ENCODE measurements at regions not wholly inside any gene's neighbourhood (a gene's known extent, or its start where the extent isn't known, plus 50 kb on each side); places are given as distances from the start of the nearest gene placed in this dataset.

DNA sequence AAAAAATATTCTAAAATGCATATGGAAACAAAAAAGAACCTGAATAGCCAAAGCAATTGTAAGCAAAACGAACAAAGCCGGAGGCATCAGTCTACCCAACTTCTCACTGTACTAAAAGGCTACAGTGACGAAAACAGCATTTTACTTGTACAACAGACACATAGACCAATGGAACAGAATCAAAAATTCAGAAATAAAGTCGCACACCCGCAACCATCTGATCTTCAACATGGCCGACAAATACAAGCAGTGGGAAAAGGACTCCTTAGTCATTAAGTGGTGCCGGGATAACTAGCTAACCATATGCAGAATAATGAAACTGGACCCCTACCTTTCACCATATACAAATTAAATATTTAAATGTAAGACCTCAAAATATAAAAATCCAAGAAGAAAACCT, 203.9 kb upstream of the PPFIA2 start:
- Histone ChIP-seq H3K4me3 (ENCODE audit: control insufficient read depth in 2 of 3, extremely low read depth in 1 of 3, insufficient read depth in 2 of 3, low read depth in 1 of 3, low read length in 3 of 3) (no peak overlapping the region), H3K27ac (ENCODE audit: control insufficient read depth, insufficient read depth, low read length) (no peak overlapping the region), H3K27me3 (ENCODE audit: control insufficient read depth, extremely low read depth, insufficient read depth, low read length) (no peaks in the 10 kb centered on the region), H3K79me2 (ENCODE audit: control insufficient read depth, insufficient read depth, low read length) (no peaks in the 10 kb centered on the region), H3K36me3 (ENCODE audit: control insufficient read depth in 2 of 2, extremely low read depth in 1 of 2, insufficient read depth in 2 of 2, low read length in 2 of 2) (no peaks in the 10 kb centered on the region), H3K9ac (ENCODE audit: control insufficient read depth, extremely low read depth, insufficient read depth, low read length) (no peak overlapping the region), H3K9me1 (ENCODE audit: control insufficient read depth, extremely low read depth, insufficient read depth, low read length) (no peaks in the 10 kb centered on the region), H3K9me3 (ENCODE audit: control insufficient read depth, low read depth, low read length) (no peaks in the 10 kb centered on the region), H4K20me1 (ENCODE audit: control insufficient read depth, extremely low read depth, insufficient read depth, low read length) (no peaks in the 10 kb centered on the region), H2AFZ (ENCODE audit: control insufficient read depth, low read length) (no peak overlapping the region), H3K4me2 (ENCODE audit: control insufficient read depth, extremely low read depth, insufficient read depth, low read depth, low read length) (no peak overlapping the region), H3K4me1 (ENCODE audit: control insufficient read depth, extremely low read depth, insufficient read depth, low read length) (no peaks in the 10 kb centered on the region)
- no peak for DNase-seq (ENCODE audit: low read depth, low spot score)
- no peak for FAIRE-seq
- TF ChIP-seq EZH2 (IDR thresholded peaks at IDR 0.05; ENCODE audit: low read length) = no peak
- dilution Hi-C loops (cut with MboI; ENCODE audit: extremely low pct_ligation_motif_present, low sequenced_read_pairs) = no loop called here

DNA sequence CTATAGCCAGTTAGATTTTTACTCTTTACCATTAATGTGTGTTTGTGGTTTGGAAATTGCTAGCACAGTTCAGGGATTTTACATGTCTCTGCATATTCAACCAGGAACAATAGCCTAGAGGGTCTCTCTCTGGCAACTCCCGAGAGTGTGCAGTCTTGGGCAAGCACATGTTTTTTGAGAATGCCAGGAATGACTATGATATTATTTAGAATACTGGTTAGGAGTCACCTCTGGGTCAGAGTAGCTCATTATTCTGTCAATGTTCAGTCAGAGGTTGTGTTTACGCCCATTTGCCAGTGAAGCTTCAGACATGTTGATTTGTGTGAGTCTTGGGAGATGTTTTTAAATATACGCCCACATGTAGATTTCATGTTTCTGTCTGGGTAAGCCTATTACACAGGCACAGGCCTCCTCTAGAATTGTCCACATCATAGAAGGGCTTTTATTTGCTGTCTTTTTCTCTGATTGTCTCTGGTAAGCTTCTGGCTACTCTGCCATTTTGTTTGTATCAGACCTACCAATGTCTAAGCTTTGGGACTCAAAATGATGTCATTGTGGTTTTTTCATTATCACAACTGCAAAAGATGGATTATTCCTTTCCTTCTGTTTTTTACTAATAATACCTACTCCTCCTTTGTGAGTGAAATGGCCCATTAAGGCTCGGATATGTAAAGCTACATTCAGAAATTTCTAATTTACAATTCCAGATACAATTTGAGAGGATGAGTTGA, 203.1 kb upstream of the PPFIA2 start:
- Histone ChIP-seq H3K79me2 (ENCODE audit: control insufficient read depth, insufficient read depth, low read length) (no peaks in the 10 kb centered on the region), H3K27me3 (ENCODE audit: control insufficient read depth, extremely low read depth, insufficient read depth, low read length) (no peaks in the 10 kb centered on the region), H3K4me3 (ENCODE audit: control insufficient read depth in 2 of 3, extremely low read depth in 1 of 3, insufficient read depth in 2 of 3, low read depth in 1 of 3, low read length in 3 of 3) (no peak overlapping the region), H3K27ac (ENCODE audit: control insufficient read depth, insufficient read depth, low read length) (no peak overlapping the region), H3K4me2 (ENCODE audit: control insufficient read depth, extremely low read depth, insufficient read depth, low read depth, low read length) (no peak overlapping the region), H3K36me3 (ENCODE audit: control insufficient read depth in 2 of 2, extremely low read depth in 1 of 2, insufficient read depth in 2 of 2, low read length in 2 of 2) (no peaks in the 10 kb centered on the region), H3K9me3 (ENCODE audit: control insufficient read depth, low read depth, low read length) (no peaks in the 10 kb centered on the region), H3K9ac (ENCODE audit: control insufficient read depth, extremely low read depth, insufficient read depth, low read length) (no peak overlapping the region), H3K9me1 (ENCODE audit: control insufficient read depth, extremely low read depth, insufficient read depth, low read length) (no peaks in the 10 kb centered on the region), H3K4me1 (ENCODE audit: control insufficient read depth, extremely low read depth, insufficient read depth, low read length) (no peaks in the 10 kb centered on the region), H2AFZ (ENCODE audit: control insufficient read depth, low read length) (no peak overlapping the region), H4K20me1 (ENCODE audit: control insufficient read depth, extremely low read depth, insufficient read depth, low read length) (no peaks in the 10 kb centered on the region)
- dilution Hi-C loops (cut with MboI; ENCODE audit: extremely low pct_ligation_motif_present, low sequenced_read_pairs) = no loop called here
- TF ChIP-seq, protein P1, sequence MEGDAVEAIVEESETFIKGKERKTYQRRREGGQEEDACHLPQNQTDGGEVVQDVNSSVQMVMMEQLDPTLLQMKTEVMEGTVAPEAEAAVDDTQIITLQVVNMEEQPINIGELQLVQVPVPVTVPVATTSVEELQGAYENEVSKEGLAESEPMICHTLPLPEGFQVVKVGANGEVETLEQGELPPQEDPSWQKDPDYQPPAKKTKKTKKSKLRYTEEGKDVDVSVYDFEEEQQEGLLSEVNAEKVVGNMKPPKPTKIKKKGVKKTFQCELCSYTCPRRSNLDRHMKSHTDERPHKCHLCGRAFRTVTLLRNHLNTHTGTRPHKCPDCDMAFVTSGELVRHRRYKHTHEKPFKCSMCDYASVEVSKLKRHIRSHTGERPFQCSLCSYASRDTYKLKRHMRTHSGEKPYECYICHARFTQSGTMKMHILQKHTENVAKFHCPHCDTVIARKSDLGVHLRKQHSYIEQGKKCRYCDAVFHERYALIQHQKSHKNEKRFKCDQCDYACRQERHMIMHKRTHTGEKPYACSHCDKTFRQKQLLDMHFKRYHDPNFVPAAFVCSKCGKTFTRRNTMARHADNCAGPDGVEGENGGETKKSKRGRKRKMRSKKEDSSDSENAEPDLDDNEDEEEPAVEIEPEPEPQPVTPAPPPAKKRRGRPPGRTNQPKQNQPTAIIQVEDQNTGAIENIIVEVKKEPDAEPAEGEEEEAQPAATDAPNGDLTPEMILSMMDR (optimal IDR thresholded peaks at IDR 0.05 in 1 of 3, IDR thresholded peaks at IDR 0.05 in 1 of 3, conservative IDR thresholded peaks at IDR 0.05 in 1 of 3; ENCODE audit: extremely low read depth in 1 of 3, insufficient read depth in 2 of 3, low read length in 3 of 3) = no peak
- TF ChIP-seq EZH2 (IDR thresholded peaks at IDR 0.05; ENCODE audit: low read length) = no peak
- FAIRE-seq = no peak
- DNase-seq (ENCODE audit: low read depth, low spot score) = no peak

DNA sequence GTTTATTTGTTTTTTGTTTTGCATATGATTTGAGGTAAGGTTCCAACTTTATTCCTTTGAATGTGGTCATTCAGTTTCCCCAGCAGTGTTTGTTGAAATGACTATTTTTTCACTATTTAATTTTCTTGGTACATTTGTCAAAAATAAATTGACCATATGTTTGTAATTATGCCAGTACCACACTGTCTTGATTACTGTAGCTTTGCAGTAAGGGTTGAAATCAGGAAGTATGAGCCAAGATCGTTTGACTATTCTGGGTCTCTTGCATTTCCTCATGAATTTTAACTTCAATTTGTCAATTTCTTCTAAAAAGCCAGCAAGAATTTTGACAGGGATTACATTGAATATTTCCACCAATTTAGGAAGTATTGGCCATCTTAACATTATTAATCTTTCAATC, 199.3 kb upstream of the PPFIA2 start:
- no peak overlapping the region for H3K9ac ChIP-seq (ENCODE audit: control insufficient read depth, extremely low read depth, insufficient read depth, low read length)
- H3K4me1 ChIP-seq (ENCODE audit: control insufficient read depth, extremely low read depth, insufficient read depth, low read length) = no peaks in the 10 kb centered on the region
- dilution Hi-C loops (cut with MboI; ENCODE audit: extremely low pct_ligation_motif_present, low sequenced_read_pairs) = no loop called here
- FAIRE-seq = no peak
- no peak for DNase-seq (ENCODE audit: low read depth, low spot score)
- H4K20me1 ChIP-seq (ENCODE audit: control insufficient read depth, extremely low read depth, insufficient read depth, low read length) = no peaks in the 10 kb centered on the region
- H3K36me3 ChIP-seq (ENCODE audit: control insufficient read depth in 2 of 2, extremely low read depth in 1 of 2, insufficient read depth in 2 of 2, low read length in 2 of 2) = no peaks in the 10 kb centered on the region
- no peak overlapping the region for H3K4me2 ChIP-seq (ENCODE audit: control insufficient read depth, extremely low read depth, insufficient read depth, low read depth, low read length)
- TF ChIP-seq, protein P1 (optimal IDR thresholded peaks at IDR 0.05 in 1 of 3, IDR thresholded peaks at IDR 0.05 in 1 of 3, conservative IDR thresholded peaks at IDR 0.05 in 1 of 3; ENCODE audit: extremely low read depth in 1 of 3, insufficient read depth in 2 of 3, low read length in 3 of 3) = no peak
- TF ChIP-seq EZH2 (IDR thresholded peaks at IDR 0.05; ENCODE audit: low read length) = no peak
- H3K9me1 ChIP-seq (ENCODE audit: control insufficient read depth, extremely low read depth, insufficient read depth, low read length) = no peaks in the 10 kb centered on the region
- H3K27me3 ChIP-seq (ENCODE audit: control insufficient read depth, extremely low read depth, insufficient read depth, low read length) = no peaks in the 10 kb centered on the region
- H3K4me3 ChIP-seq (ENCODE audit: control insufficient read depth in 2 of 3, extremely low read depth in 1 of 3, insufficient read depth in 2 of 3, low read depth in 1 of 3, low read length in 3 of 3) = no peak overlapping the region
- H2AFZ ChIP-seq (ENCODE audit: control insufficient read depth, low read length) = no peak overlapping the region
- H3K79me2 ChIP-seq (ENCODE audit: control insufficient read depth, insufficient read depth, low read length) = no peaks in the 10 kb centered on the region
- no peak overlapping the region for H3K27ac ChIP-seq (ENCODE audit: control insufficient read depth, insufficient read depth, low read length)
- H3K9me3 ChIP-seq (ENCODE audit: control insufficient read depth, low read depth, low read length) = no peaks in the 10 kb centered on the region
